ENCODE measurements at regions not wholly inside any gene's neighbourhood (a gene's known extent, or its start where the extent isn't known, plus 50 kb on each side); places are given as distances from the start of the nearest gene placed in this dataset.

DNA sequence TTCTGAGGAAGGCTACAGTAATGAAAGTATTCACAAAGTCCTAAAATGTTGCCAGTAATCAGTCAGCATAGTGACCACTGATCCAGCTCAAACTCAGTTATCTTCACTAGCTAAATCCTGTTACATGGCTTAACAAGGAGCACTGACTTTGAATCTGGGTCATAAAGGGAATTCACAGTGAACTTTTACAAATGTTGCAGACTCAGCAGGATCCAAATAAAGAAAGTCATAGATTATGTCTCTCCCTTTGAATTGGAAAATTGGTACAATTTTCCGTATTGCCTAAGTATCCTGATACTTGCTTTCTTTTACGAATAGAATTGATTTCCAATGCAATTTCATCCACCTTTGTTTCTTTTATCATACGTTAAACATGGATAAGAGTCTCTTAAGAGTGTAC, 431.5 kb upstream of the CNTN6 start:
- Histone ChIP-seq H3K4me1 (ENCODE audit: control insufficient read depth in 1 of 2, insufficient read depth in 2 of 2, low read length in 2 of 2) (no peaks in the 10 kb centered on the region), H3K27me3 (ENCODE audit: low read depth, low read length) (no peaks in the 10 kb centered on the region), H3K4me3 (ENCODE audit: low read depth in 1 of 2, low read length in 2 of 2) (no peak overlapping the region), H3K9me3 (ENCODE audit: control insufficient read depth in 1 of 2, low read length in 2 of 2) (no peaks in the 10 kb centered on the region), H3K27ac (ENCODE audit: low read length) (no peak overlapping the region), H3K36me3 (ENCODE audit: control insufficient read depth in 1 of 2, insufficient read depth in 2 of 2, low read length in 2 of 2) (no peaks in the 10 kb centered on the region)

DNA sequence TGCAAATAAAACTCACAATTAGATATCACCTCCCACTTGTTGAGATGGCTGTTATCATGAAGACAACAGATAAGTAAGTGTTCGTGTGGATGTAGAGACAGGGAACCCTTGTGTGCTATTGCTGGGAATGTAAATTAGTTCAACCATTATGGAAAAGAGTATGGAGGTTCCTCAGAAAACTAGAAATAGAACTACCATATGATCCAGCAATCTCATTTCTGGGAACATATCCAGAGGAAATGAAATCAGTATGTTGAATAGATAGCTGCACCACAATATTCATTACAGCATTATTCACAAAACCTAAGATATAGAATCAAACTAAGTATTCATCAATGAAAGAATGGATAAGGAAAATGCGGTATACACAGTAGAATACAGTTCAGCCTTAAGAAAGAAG, 418.7 kb upstream of the CNTN6 start:
- Histone ChIP-seq H3K4me3 (ENCODE audit: low read depth in 1 of 2, low read length in 2 of 2) (no peak overlapping the region), H3K27me3 (ENCODE audit: low read depth, low read length) (no peaks in the 10 kb centered on the region), H3K36me3 (ENCODE audit: control insufficient read depth in 1 of 2, insufficient read depth in 2 of 2, low read length in 2 of 2) (no peaks in the 10 kb centered on the region), H3K27ac (ENCODE audit: low read length) (no peak overlapping the region), H3K9me3 (ENCODE audit: control insufficient read depth in 1 of 2, low read length in 2 of 2) (peaks cover 0 to 6% of the 10 kb centered on the region in 2 donors), H3K4me1 (ENCODE audit: control insufficient read depth in 1 of 2, insufficient read depth in 2 of 2, low read length in 2 of 2) (no peaks in the 10 kb centered on the region)

- no peaks in the 10 kb centered on the region for H3K4me1 ChIP-seq (ENCODE audit: control insufficient read depth in 1 of 2, insufficient read depth in 2 of 2, low read length in 2 of 2)
- H3K27ac ChIP-seq (ENCODE audit: low read length), result no peak overlapping the region
- H3K36me3 ChIP-seq (ENCODE audit: control insufficient read depth in 1 of 2, insufficient read depth in 2 of 2, low read length in 2 of 2), result no peaks in the 10 kb centered on the region
- no peaks in the 10 kb centered on the region for H3K27me3 ChIP-seq (ENCODE audit: low read depth, low read length)
- H3K9me3 ChIP-seq (ENCODE audit: control insufficient read depth in 1 of 2, low read length in 2 of 2), result peaks cover 0 to 6% of the 10 kb centered on the region in 2 donors
- no peak overlapping the region for H3K4me3 ChIP-seq (ENCODE audit: low read depth in 1 of 2, low read length in 2 of 2)
These were observed 417.0 kb upstream of the CNTN6 start for GRCh38 chr3:675846-676245.

DNA sequence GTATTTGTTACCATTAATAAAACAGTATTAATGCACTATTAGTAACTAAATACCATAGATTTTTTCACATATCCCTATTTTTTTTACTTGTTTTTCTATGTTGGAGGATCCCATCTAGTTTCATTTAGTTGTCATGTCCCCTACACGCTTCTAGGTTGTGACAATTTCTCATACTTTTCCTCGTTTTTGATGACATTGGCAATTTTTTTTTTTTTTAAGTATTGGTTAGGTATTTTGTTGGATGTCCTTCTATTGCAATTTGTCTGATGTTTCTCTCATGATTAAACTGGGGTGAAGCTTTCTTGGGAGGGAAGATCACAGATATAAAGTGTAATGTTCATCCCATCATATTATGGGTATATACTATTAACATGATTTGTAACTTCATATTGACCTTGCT, 409.1 kb upstream of the CNTN6 start:
- H3K27ac ChIP-seq (ENCODE audit: low read length), result no peak overlapping the region
- no peaks in the 10 kb centered on the region for H3K36me3 ChIP-seq (ENCODE audit: control insufficient read depth in 1 of 2, insufficient read depth in 2 of 2, low read length in 2 of 2)
- H3K4me3 ChIP-seq (ENCODE audit: low read depth in 1 of 2, low read length in 2 of 2), result no peak overlapping the region
- no peaks in the 10 kb centered on the region for H3K4me1 ChIP-seq (ENCODE audit: control insufficient read depth in 1 of 2, insufficient read depth in 2 of 2, low read length in 2 of 2)
- H3K9me3 ChIP-seq (ENCODE audit: control insufficient read depth in 1 of 2, low read length in 2 of 2), result no peaks in the 10 kb centered on the region
- no peaks in the 10 kb centered on the region for H3K27me3 ChIP-seq (ENCODE audit: low read depth, low read length)

DNA sequence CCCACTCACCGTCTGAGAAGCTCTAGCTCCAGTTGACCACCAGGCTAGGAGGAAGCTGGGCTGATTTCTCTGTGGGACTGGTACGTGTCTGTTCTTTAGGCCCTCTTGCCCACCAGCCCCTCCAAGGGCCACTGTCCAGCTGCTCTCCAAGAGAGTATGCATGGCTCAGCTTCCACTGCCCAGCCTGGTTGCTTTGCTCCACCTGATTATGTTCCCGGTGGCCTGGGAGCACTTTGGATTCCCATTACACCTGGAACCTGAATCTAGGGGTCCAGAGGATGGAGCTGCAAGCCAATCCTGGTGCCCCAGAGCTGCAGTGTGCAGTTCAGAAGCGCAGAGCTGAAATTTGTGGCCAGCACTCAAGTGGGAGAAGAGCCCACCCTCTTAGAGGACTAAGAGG, 402.1 kb upstream of the CNTN6 start:
- Histone ChIP-seq H3K27me3 (ENCODE audit: low read depth, low read length) (no peaks in the 10 kb centered on the region), H3K4me3 (ENCODE audit: low read depth in 1 of 2, low read length in 2 of 2) (no peak overlapping the region), H3K36me3 (ENCODE audit: control insufficient read depth in 1 of 2, insufficient read depth in 2 of 2, low read length in 2 of 2) (no peaks in the 10 kb centered on the region), H3K4me1 (ENCODE audit: control insufficient read depth in 1 of 2, insufficient read depth in 2 of 2, low read length in 2 of 2) (no peaks in the 10 kb centered on the region), H3K27ac (ENCODE audit: low read length) (no peak overlapping the region), H3K9me3 (ENCODE audit: control insufficient read depth in 1 of 2, low read length in 2 of 2) (peaks cover 0 to 2% of the 10 kb centered on the region in 2 donors)

GRCh38 chr3:700514-700913, 392.3 kb upstream of the CNTN6 start:
- H3K36me3 ChIP-seq (ENCODE audit: control insufficient read depth in 1 of 2, insufficient read depth in 2 of 2, low read length in 2 of 2), result no peaks in the 10 kb centered on the region
- H3K27me3 ChIP-seq (ENCODE audit: low read depth, low read length), result no peaks in the 10 kb centered on the region
- no peak overlapping the region for H3K27ac ChIP-seq (ENCODE audit: low read length)
- peaks cover 0 to 6% of the 10 kb centered on the region in 2 donors for H3K9me3 ChIP-seq (ENCODE audit: control insufficient read depth in 1 of 2, low read length in 2 of 2)
- no peaks in the 10 kb centered on the region for H3K4me1 ChIP-seq (ENCODE audit: control insufficient read depth in 1 of 2, insufficient read depth in 2 of 2, low read length in 2 of 2)
- no peak overlapping the region for H3K4me3 ChIP-seq (ENCODE audit: low read depth in 1 of 2, low read length in 2 of 2)

DNA sequence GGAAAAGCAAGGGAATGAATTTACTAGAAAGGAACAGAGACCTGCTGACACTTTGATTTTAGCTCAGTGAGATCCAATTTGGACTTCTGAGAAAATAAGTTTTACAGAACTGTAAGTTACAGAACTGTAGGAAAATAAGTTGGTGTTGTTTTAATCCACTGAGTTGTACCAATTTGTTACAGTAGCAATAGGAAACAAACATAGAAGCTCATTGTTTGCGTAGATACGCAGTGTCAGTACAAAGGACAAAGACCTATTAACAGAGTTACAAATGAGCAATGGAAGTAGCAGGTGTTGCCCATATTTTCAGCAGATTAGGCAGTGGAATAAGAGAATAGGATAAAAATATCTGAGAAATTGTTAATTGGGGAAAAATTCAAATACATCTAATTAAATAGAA, 385.8 kb upstream of the CNTN6 start:
- no peaks in the 10 kb centered on the region for H3K4me1 ChIP-seq (ENCODE audit: control insufficient read depth in 1 of 2, insufficient read depth in 2 of 2, low read length in 2 of 2)
- H3K36me3 ChIP-seq (ENCODE audit: control insufficient read depth in 1 of 2, insufficient read depth in 2 of 2, low read length in 2 of 2), result no peaks in the 10 kb centered on the region
- H3K27me3 ChIP-seq (ENCODE audit: low read depth, low read length), result no peaks in the 10 kb centered on the region
- H3K27ac ChIP-seq (ENCODE audit: low read length), result no peak overlapping the region
- no peaks in the 10 kb centered on the region for H3K9me3 ChIP-seq (ENCODE audit: control insufficient read depth in 1 of 2, low read length in 2 of 2)
- no peak overlapping the region for H3K4me3 ChIP-seq (ENCODE audit: low read depth in 1 of 2, low read length in 2 of 2)

DNA sequence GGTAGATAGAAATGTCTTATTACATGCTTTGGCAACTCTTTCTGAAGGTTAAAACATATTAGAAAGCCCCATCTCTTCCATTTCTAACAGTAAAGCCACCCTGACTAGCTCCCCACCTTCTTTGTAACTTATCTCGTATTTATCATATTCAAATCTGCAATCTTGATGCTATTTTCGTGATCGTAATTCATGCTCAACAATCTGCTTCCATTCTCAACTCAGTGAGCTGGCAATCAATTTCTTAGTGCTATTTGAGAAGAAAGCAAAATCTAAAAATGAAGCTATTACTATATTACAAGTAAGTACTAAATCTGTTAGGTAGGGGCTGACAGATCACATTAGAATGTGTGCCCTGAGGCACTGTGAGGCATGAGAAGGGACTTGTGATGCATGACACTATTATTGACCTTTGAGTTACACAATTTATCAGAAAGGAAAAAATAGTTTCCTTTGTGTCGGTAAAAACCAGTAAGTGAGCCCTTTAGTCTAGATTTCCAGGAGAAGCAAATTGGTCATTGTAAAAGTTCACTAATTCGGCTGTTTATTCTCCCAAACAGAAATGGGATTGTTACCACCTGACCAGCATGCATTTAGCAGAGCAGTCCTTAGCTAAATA, 379.7 kb upstream of the CNTN6 start:
- no peak overlapping the region for H3K27ac ChIP-seq (ENCODE audit: low read length)
- no peaks in the 10 kb centered on the region for H3K27me3 ChIP-seq (ENCODE audit: low read depth, low read length)
- no peaks in the 10 kb centered on the region for H3K36me3 ChIP-seq (ENCODE audit: control insufficient read depth in 1 of 2, insufficient read depth in 2 of 2, low read length in 2 of 2)
- peaks cover 0 to 2% of the 10 kb centered on the region in 2 donors for H3K9me3 ChIP-seq (ENCODE audit: control insufficient read depth in 1 of 2, low read length in 2 of 2)
- no peaks in the 10 kb centered on the region for H3K4me1 ChIP-seq (ENCODE audit: control insufficient read depth in 1 of 2, insufficient read depth in 2 of 2, low read length in 2 of 2)
- no peak overlapping the region for H3K4me3 ChIP-seq (ENCODE audit: low read depth in 1 of 2, low read length in 2 of 2)

- H3K4me1 ChIP-seq (ENCODE audit: control insufficient read depth in 1 of 2, insufficient read depth in 2 of 2, low read length in 2 of 2), result no peaks in the 10 kb centered on the region
- no peak overlapping the region for H3K27ac ChIP-seq (ENCODE audit: low read length)
- H3K27me3 ChIP-seq (ENCODE audit: low read depth, low read length), result no peaks in the 10 kb centered on the region
- H3K9me3 ChIP-seq (ENCODE audit: control insufficient read depth in 1 of 2, low read length in 2 of 2), result peaks cover 0 to 2% of the 10 kb centered on the region in 2 donors
- no peak overlapping the region for H3K4me3 ChIP-seq (ENCODE audit: low read depth in 1 of 2, low read length in 2 of 2)
- no peaks in the 10 kb centered on the region for H3K36me3 ChIP-seq (ENCODE audit: control insufficient read depth in 1 of 2, insufficient read depth in 2 of 2, low read length in 2 of 2)
These were observed 378.7 kb upstream of the CNTN6 start for GRCh38 chr3:713947-714620.

DNA sequence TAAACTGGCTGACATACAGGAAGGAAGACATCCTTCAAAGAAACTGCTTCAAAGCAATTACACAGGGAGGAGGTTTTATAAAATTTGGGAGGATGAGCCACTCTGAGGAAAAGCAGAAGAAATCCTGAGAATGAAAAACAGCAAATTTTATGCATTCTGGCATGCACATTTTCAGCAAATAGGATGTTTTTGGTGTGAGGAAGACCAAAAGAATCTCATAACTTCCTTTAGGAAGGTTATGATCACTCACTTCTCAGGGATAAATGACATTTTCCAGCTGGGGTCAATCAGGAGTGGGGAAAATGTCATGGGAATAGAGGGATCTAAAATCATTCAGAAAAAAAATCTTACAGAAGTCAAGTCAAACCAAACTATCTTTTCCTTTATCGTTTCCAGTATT, 371.7 kb upstream of the CNTN6 start:
- Histone ChIP-seq H3K4me1 (ENCODE audit: control insufficient read depth in 1 of 2, insufficient read depth in 2 of 2, low read length in 2 of 2) (no peaks in the 10 kb centered on the region), H3K36me3 (ENCODE audit: control insufficient read depth in 1 of 2, insufficient read depth in 2 of 2, low read length in 2 of 2) (no peaks in the 10 kb centered on the region), H3K27me3 (ENCODE audit: low read depth, low read length) (no peaks in the 10 kb centered on the region), H3K9me3 (ENCODE audit: control insufficient read depth in 1 of 2, low read length in 2 of 2) (peaks cover 0 to 2% of the 10 kb centered on the region in 2 donors), H3K27ac (ENCODE audit: low read length) (no peak overlapping the region), H3K4me3 (ENCODE audit: low read depth in 1 of 2, low read length in 2 of 2) (no peak overlapping the region)

GRCh38 chr3:732326-732928, 360.4 kb upstream of the CNTN6 start:
- Histone ChIP-seq H3K27ac (ENCODE audit: low read length) (no peak overlapping the region), H3K27me3 (ENCODE audit: low read depth, low read length) (no peaks in the 10 kb centered on the region), H3K4me1 (ENCODE audit: control insufficient read depth in 1 of 2, insufficient read depth in 2 of 2, low read length in 2 of 2) (no peaks in the 10 kb centered on the region), H3K4me3 (ENCODE audit: low read depth in 1 of 2, low read length in 2 of 2) (no peak overlapping the region), H3K9me3 (ENCODE audit: control insufficient read depth in 1 of 2, low read length in 2 of 2) (no peaks in the 10 kb centered on the region), H3K36me3 (ENCODE audit: control insufficient read depth in 1 of 2, insufficient read depth in 2 of 2, low read length in 2 of 2) (no peaks in the 10 kb centered on the region)

Measured in muscle layer of duodenum (tissue), 2 donors.